DMS153 treated with DMSO at 0.1 percent for 48 hours (cell line): ENCODE measurements at regions not wholly inside any gene's neighbourhood (a gene's known extent, or its start where the extent isn't known, plus 50 kb on each side); places are given as distances from the start of the nearest gene placed in this dataset.
"Not testable (repeated sequence)": the region's sequence is repeated elsewhere in the genome, so short reads cannot be mapped to it uniquely, and the experiment has no call there.

Experiments used
- DNase-seq: peaks from one replicate; lab custom pipeline; 2025; ENCODE audit not compliant: unreplicated experiment; lab: John Stamatoyannopoulos, UW

DNA sequence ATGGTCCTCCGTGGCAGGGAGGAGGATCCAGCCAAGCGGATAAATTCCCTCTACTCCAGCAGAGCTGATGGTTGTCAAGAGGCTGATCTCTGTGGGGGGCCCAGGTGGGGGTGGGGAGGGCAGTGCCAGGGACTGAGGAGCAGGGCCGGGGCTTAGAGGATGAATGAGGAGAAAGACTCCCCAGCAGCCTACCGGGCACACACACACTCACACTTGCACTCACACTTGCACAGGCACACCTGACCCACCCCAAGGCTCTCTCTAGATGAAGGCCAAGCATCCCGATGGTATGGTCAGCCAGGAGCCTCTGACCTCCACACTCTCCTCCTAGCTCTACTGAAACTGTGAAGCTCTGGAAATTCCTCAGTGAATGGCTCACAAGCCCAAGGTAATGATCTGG, 131.3 kb upstream of the PRR20G start:
- DNase-seq: no peak

DNA sequence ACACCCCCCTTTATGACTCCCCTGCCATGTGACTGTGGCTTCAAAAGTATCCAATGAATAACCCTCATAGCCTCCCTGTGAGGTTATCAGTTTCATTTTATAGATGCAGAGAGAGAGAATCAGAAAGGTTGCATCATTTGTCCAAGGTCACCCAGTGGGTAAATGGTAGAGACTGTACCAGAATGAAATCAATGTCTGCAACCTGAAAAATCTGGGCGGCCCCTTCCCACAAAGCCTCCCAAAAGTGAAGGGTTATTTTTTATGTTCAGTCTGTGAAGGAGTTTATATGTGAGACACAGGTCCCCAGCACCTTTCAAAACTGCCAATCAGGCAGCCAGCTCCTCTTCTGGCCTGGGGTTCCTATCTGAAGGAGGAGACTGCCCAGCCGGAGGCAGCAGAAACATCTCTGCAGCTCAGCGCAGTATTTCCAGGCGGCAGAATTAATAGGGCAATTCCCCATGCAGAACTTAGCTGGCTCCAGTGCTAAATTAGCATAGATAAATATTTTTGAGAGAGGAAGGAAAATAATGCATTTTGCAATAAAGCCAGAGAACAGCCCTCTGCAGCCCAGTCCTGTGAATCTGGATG, 130.8 kb upstream of the PRR20G start:
- DNase-seq: no peak

DNA sequence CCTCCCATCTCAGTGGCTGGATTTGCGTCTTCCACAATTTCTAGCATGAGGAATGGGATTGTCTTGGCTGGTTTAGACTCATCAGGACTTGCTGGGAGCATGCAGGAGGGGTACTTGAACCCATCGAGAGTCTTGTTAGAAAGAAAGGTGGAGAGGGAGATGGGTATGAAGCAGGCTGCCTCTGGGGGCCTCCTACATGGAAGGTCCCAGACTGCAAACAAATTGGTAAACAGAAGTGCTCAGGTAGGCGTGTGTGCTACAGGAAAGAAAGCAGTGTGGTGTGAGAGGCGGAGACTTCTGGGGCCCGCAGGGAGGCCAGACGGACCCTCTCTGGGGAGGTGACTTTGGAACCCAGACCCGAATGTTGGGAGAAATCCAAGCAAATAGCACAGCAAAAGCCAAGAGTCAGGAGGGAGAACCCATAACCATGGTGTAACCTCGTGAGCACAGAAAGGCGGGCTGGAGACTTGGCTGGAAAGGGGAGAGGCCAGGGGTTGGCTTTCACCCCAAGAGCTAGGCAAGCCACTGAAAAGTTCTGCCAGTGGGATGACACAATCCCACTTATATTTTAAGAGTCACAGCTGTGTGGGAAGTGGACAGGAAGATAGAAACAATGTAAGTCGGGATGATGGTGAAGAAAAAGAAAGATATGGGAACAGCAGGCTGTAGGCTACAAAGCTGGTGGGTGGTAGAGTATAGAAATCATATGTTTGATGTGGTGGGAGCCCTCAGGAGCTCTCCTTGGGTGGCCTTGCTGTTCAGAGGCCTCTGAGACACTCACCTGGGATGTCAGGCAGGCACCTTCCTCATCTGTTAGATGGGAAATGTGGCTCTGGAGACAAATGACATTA, 130.1 kb upstream of the PRR20G start:
- no peak for DNase-seq

DNA sequence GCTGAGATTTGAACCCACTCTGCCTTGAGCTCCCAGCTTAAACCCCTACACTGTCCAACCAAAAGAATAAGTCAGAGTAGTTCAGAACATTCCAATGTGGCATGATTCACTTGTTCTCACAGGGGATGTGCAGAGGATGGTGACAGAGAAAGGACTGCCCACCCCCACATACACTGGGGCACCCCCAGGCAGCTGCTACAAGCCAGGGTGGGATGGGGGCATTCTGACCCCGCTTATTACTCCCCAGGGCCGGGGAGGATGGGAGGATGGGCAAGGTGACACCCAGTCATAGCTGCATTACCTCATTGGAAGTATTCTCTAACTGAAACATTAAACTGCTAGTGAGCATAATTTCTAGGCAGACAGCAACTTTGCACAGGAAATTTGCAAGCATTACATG, 126.0 kb upstream of the PRR20G start:
- DNase-seq: no peak

DNA sequence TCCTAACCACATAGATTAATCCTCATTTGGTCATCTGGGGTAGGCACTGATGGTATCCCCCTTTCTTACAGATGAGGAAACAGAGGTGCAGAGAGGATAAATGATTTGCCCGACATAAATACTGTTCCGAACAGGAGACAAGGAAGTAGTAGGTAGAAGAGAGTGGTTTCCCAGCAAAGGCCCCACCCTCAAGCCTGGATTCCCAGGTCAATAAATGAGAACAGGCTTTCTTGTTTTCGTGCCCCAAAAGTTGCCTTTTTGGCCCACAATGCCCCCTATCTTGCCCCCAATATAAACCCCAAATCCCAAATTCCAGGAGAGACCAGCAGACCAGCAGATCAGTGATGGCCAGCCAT, 125.5 kb upstream of the PRR20G start:
- no peak for DNase-seq

DNA sequence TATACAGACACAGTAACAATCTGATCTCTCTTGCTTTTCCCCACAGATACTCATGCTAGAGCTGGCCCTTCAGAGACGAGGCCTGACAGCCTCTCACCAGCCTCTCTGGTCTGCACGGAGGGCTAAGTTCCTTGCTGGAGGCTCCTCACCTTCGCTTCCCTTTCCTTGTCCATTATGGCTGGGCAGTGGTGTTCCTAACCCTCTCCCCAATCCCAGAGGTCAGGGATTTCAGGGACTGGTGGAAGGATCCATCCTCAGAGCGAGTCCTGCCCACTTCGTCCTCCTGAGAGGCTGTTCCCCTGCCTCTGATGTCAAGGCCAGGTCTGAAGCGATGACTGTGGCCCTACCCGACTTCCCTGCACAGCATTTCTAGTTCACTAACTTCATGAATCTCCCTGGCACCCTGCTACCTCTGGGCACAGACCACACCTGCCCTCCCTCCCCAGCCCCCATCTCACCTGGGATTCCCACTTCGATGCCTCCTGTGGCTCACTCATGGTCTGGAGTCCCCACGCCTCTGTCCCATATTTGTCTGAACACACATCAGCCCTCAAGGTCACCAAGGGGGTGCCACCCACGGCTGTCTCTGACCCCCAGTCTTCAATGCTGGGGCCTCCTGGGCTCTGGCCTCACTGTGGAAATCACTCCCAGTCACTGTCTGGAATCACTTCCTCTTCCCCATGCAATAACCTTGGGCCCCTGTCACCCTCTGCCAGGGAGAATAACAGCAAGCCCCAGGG, 124.9 kb upstream of the PRR20G start:
- DNase-seq: no peak

DNA sequence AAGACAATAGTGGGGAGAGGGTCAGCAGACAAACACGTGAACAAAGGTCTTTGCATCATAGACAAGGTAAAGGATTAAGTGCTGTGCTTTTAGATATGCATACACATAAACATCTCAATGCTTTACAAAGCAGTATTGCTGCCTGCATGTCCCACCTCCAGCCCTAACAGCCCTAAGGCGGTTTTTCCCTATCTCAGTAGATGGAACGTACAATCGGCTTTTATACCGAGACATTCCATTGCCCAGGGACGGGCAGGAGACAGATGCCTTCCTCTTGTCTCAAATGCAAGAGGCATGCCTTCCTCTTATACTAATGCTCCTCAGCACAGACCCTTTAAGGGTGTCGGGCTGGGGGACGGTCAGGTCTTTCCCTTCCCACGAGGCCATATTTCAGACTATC, 124.0 kb upstream of the PRR20G start:
- DNase-seq: not testable (repeated sequence)

DNA sequence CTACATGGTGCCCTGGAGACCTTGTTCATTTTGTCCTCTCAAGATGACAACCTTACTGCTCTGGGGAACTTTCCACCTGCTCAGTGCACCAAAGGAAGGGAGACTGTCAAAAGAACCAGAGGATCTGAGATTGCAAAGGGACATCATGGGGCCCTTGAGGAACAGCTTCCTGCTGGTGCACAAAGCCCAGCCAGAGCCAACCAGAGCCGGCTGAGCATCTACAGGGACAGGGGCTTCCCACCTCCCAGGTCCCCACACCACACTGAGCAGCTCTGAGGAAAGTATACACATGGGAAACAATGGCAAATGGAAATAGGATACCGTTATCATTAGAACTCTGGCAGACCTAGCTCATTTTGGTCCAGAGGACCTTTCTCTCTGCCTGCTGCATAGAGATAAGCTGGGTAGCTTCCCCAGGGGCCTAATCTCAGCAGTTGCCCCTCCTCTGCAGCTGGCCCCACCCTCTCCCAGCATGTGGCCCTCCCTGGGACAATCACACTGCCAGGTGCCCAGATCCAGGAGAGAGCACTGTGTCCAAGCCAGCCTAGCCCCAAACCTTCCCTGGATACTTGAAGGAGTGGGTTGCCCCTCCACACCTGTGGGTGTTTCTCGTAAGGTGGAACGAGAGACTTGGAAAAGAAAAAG, 123.4 kb upstream of the PRR20G start:
- DNase-seq: no peak

DNA sequence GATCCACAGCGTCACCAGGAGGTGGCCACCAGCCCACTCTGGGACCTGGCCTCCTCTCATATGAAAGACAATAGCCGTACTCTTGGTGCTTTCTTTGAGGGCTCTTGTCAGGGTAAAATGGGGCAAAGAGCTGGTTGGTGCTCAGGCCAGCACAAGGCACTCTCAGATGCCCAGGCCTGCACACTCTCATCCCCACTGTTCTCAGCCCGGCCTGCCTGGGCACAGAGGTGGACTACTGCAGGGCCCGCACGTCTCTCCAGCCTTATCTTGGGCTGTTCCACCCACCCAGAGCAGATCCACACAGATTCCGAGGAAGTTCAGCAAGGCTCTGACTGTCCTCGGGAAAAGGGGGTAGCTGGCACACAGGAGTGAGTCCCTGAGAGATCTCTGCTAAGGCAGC, 122.8 kb upstream of the PRR20G start:
- no peak for DNase-seq

DNA sequence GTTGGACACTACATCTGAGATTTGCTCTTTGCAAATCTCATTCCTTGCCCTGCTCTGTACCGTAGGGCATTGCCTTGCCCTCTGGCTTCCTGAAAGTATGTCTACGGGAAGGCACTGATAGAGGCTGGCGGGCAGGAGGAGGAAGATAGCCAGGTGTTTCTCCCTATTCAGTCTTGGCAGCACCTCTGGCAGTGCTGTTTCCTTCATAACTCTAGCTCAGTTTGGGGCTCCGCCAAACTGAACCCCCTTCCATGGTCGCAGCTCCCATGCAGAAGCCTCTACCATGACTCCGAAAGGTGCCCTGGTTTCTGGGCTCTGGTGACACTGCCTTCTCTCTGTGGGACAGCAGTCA, 122.3 kb upstream of the PRR20G start:
- no peak for DNase-seq

DNA sequence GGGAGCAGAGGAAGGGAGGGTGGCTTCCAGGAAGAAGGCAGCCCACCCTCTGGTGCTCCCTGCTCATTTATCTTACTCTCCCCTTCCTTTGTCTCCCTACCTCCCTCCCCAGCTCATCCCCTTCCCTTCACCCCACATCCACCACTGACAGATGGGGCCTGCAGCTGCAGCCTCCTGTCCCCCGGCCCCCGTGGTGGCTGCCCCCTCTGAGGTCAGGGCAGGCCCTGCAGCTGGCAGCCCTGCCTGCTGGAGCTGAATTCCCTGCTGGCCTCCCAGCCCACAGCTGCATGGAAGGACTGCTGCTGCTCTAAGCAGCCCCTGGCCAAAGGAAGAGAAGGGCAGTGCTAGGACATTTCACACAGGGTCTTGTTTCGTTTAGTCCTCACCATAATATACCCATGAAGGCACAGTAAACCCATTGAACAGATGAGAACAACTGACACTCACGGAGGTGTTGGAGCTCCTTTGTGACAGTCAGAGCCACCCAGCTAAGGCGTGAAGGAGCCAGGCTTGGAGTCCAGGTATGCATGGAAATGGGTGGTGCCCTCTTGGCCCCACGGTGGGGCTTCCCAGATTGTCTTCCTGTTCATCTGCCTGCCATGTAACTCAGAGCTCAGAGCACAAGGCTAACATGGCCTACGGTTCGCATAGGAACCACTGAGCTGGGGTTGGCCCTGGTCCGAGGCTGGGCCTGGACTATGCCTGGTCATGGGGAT, 121.7 kb upstream of the PRR20G start:
- DNase-seq: no peak

DNA sequence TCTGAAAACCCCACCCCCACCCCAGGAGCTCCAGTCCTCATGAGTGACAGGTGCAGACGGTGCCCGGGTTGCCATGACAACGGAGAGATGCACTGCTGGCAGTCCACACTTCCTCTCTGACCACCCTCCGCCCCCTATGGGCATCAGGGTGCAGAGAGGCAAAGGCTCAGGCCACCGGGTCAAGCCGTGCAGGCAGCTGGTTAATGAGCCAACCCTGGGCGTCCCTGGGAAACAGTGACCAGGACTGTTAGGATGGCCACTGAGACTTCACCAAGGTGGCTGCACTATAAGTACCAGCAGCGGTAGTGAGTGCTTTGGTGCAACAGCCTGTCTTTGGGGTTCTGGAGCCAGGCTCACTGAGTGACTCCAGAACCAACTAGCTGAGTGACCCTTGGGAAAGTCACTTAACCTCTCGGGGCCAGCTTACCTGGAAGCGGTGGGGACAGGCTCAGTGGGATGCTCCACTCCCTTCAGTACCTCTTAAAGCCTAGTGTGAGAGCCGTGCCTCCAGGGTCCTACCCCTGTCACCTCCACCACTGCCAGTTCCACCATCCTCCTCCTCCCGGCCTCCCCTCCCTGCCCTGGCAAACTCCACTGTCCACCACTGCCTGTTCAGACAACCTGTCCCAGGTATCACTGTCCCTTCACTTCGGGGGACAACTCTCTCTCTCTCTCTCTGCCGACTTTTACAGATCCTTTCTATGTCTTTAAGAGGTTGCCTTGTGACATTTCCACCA, 121.0 kb upstream of the PRR20G start:
- no peak for DNase-seq

DNA sequence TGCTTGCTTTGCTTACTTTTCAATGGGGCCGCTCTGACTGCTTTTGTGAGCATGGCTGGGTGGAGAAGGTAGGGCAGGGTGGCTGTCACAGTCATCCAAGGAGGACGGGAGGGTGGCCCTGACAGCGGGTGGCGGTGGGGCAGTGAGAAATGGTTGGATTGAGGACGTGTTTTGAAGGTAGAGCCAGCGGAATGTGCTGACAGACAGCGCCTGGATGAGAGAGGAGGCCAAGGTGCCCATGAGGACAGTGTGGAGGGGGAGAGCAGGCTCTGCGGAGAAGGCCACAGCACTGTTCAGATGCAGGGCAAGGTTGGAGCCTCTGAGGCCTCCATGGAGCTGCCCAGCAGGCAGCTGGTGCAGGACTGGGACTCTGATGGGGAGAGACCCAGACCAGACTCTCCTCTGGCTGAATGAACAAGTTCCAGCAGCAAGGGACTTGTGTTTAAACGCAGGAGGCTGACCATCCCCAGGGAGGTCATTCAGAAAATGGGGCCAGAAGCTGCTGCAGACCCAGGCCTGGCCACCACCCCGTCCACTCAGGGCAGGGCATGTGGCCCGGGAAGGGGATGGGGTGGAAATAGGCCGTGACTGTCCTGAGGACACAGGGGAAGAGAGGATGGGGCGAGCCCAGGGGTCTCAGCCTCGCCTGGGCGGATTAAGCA, 120.3 kb upstream of the PRR20G start:
- DNase-seq: no peak

DNA sequence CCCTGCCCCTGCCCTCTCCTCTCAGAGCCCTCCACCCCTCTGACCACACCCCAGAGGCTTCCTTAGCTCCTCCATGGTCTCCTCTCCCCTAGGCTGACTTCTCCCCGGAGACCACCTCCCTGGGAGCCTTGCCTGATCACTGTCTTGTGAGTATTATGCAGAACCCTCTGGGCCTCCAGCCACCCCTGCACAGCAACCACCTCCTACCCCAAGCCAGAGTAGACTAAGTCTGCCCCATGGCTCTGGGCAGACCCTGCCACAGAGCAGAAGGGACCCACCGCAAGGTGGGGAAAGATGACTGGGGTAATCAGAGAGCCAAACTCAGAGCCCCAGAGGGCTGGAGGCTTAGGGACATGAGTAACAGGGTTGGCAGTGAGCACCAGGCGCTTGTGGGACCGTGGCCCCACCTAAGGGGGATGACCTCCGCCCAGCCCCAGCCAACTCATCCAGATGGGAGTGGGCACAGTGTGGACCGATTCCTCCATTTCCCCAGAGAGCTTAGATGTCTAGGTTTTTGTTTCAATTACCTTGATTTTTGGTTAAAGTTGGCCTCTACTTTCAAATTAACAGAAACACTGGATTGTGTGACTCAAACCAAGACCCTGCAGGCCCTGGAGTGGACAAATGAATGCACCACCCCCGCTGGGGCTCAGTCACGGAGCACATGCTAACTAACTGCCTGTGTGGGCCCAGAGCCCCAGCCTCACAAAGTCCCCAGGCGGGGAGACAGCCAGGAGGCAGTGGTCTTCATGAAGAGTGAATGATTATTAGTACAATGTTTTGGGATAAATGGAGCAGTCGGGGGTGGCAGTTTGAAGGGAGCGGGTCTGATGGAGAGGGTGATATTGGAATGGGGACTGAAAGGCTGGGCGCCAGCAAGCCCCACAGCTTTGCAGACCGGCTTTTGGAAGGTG, 119.4 kb upstream of the PRR20G start:
- no peak for DNase-seq

DNA sequence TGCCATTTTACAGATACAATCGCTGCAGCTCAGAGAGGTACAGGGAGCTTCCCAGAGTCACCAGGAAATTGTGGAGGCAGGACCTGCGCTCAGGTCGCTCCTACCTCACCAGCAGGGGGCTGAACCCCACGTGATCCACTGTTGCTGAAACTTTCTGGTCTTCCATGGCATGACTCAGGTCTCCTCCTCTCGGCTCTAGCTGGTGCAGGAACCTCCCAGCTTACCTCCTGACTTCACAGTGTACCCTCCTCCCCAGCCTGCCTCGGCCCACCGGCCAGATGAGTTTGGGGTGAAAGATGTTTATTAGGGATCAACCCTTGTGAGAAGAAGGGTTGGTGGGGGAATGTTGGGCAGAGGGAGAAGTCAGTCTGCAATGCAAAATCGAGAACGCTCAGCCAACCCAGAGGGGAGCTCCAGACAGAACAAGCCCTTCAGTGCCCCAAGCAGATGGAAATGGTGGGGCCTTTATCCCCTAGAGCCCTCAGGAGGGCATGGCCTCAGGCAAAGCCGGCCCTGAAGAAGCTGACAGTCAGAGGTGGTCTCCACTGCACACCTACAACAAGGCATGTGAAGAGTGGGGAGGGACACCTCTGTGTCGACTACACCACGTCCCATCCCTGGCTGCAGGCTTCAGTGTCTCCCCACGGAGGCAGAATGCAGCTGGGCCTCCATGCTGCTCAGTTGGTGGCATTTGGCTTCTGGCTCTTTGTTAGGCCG, 118.6 kb upstream of the PRR20G start:
- no peak for DNase-seq

DNA sequence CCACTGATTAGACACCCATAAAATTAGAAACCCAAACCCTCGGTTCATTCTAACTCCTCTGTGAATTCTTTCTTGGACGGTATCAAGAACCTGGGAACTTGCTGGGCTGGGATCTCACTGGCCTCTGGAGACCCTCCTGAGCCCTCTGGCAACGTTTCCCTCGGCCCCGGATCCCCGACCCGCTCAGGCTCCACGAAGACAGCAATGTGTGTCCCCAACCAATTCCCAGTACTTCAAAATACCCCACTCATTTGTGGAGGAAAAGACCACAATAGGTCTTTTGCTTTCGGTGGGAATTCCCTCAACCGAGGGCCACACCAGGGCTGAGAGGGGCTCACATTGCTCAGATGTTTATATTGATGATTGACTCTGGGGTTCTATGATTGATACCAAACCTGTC, 117.9 kb upstream of the PRR20G start:
- DNase-seq: no peak

DNA sequence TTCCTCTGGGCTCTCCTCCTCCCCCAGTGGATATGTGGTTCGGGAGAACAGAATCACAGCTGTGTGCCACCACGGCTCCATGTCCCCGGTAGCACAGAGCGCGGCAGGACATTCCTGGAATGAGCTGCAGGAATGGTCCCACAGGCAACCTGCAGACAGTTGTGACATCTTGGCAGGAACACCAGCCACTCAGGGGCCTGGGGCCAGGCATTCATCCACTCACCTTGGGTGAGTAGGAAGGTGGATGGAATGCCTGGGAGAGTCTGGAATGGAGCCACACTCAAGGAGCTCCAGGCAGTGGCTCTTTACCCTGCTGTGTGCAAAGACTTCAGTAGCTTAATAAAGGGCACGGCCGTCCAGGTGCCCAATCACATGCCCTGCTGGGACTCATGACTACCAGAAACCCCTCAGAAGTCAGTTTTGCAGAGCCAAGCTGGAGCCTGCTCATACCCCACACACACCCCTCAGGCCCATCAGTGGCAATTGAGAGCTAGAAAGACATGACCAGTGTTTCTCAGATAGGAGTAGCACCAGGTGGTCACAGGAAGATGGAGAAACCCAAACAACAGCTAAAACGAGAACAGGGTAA, 117.3 kb upstream of the PRR20G start:
- DNase-seq: no peak
